GM12878 (cell line): ENCODE measurements at regions not wholly inside any gene's neighbourhood (a gene's known extent, or its start where the extent isn't known, plus 50 kb on each side); places are given as distances from the start of the nearest gene placed in this dataset.
"Not testable (repeated sequence)": the region's sequence is repeated elsewhere in the genome, so short reads cannot be mapped to it uniquely, and the experiment has no call there.

Experiments
- ATAC-seq: fragments of 200-7000 bp; cut with Tn5 transposase; 3 replicates; pipeline ENCODE4 v1.9.1; 2020; ENCODE audit warnings: mild to moderate bottlenecking, moderate library complexity
- BruUV-seq: library from RNA; stranded (reverse); fragments of 400-500 nt; replicated peaks from 2 replicates; lab custom pipeline; 2021; lab: Mats Ljungman, UMichigan
- CTCF ChIA-PET: fragments of 300-600 bp; sonication (Branson Sonifier 250); formaldehyde crosslinking; extraction: SDS; loops from one replicate; lab custom pipeline; 2021; ENCODE audit warnings: inconsistent platforms; lab: Yijun Ruan, JAX
- POLR2A ChIA-PET: fragments of 350-600 bp; formaldehyde crosslinking; extraction: SDS; loops from one replicate; lab custom pipeline; 2021; ENCODE audit warnings: inconsistent platforms; lab: Charles Lee
- RAD21 ChIA-PET: fragments of 300-600 bp; sonication (Branson Sonifier 250); formaldehyde crosslinking; loops from one replicate; lab custom pipeline; 2023; ENCODE audit warnings: antibody characterized with exemption; ENCODE audit not compliant: unreplicated experiment; lab: Charles Lee
- SMC1A ChIA-PET: fragments of 300-600 bp; sonication (Branson Sonifier 250); formaldehyde crosslinking; loops from one replicate; lab custom pipeline; 2023; ENCODE audit not compliant: unreplicated experiment, uncharacterized antibody; lab: Charles Lee
- DNase-seq: peaks from one replicate; pipeline ENCODE4 v3.0.0-alpha.2; 2011; ENCODE audit warnings: low read depth, low spot score
- FAIRE-seq: peaks from 3 replicates; lab custom pipeline; 2011; peaks lifted over from hg19 to GRCh38; lab: Jason Lieb, UNC
- H2AFZ ChIP-seq: 2 replicates; pipeline ENCODE4 v1.6.0; 2011; ENCODE audit warnings: low read depth, low read length, control low read depth; ENCODE audit not compliant: control insufficient read depth
- H3K27ac ChIP-seq: 2 replicates; pipeline ENCODE4 v1.5.1; 2011; ENCODE audit warnings: control low read depth; ENCODE audit not compliant: control insufficient read depth, insufficient read depth
- H3K27me3 ChIP-seq, 2 experiments: replicated peaks in 1 of 2; 2 replicates each; pipeline versions ENCODE4 v1.6.0 to v1.6.1; 2011; ENCODE audit warnings: low read length in 1 of 2; ENCODE audit not compliant: control insufficient read depth in 2 of 2, insufficient read depth in 2 of 2
- H3K36me3 ChIP-seq, 2 experiments: 2 replicates each; pipeline ENCODE4 v1.5.1; 2011; ENCODE audit warnings: low read length in 1 of 2; ENCODE audit not compliant: control insufficient read depth in 2 of 2, insufficient read depth in 2 of 2
- H3K4me1 ChIP-seq: 2 replicates; pipeline ENCODE4 v1.6.1; 2011; ENCODE audit warnings: mild to moderate bottlenecking, low read length, moderate library complexity, mixed read lengths; ENCODE audit not compliant: control insufficient read depth, insufficient read depth
- H3K4me2 ChIP-seq: 2 replicates; pipeline ENCODE4 v1.6.0; 2011; ENCODE audit warnings: control low read depth; ENCODE audit not compliant: control insufficient read depth, insufficient read depth
- H3K4me3 ChIP-seq: fragments of 200-600 bp; sonication (generic); 2 replicates; pipeline ENCODE4 v1.5.1; 2016
- H3K79me2 ChIP-seq: 2 replicates; pipeline ENCODE4 v1.6.0; 2011; ENCODE audit warnings: low read length; ENCODE audit not compliant: control insufficient read depth, insufficient read depth
- H3K9ac ChIP-seq: 2 replicates; pipeline ENCODE4 v1.8.0; 2011; ENCODE audit warnings: low read length, control low read depth, mixed read lengths; ENCODE audit not compliant: control insufficient read depth, insufficient read depth
- H3K9me3 ChIP-seq: replicated peaks from 3 replicates; pipeline ENCODE4 v1.5.1; 2011; ENCODE audit warnings: mild to moderate bottlenecking, low read length; ENCODE audit not compliant: control insufficient read depth, insufficient read depth
- H4K20me1 ChIP-seq: 2 replicates; pipeline ENCODE4 v1.6.0; 2011; ENCODE audit not compliant: control insufficient read depth, insufficient read depth
- BHLHE40 ChIP-seq, 2 experiments: fragments of 450-650 bp in 1 of 2; IDR thresholded peaks; 2 replicates each; pipeline ENCODE4 v1.6.1; 2011 to 2017; ENCODE audit warnings: low read depth in 2 of 2, borderline replicate concordance in 1 of 2, improper control_type of control experiment in 1 of 2, low read length in 1 of 2, mild to moderate bottlenecking in 1 of 2
- DPF2 ChIP-seq: fragments of 450-650 bp; IDR thresholded peaks from 2 replicates; pipeline ENCODE4 v1.6.1; 2017; ENCODE audit warnings: mild to moderate bottlenecking
- IKZF1 ChIP-seq: fragments of 450-650 bp; conservative IDR thresholded peaks from 2 replicates; pipeline ENCODE4 v1.6.1; 2017; ENCODE audit warnings: antibody characterized with exemption, mild to moderate bottlenecking
- TCF3 ChIP-seq: IDR thresholded peaks from 2 replicates; pipeline ENCODE4 v1.6.1; 2012; ENCODE audit warnings: low read depth, mild to moderate bottlenecking, low read length, borderline replicate concordance; ENCODE audit not compliant: insufficient read depth
- WGBS: methylation state at CpG from one replicate; pipeline ENCODE4 v1.1.6; 2016; ENCODE audit warnings: low lambda C conversion rate; ENCODE audit not compliant: insufficient replicate concordance, insufficient coverage; ENCODE audit errors: missing lambda C conversion rate; 5-methylcytosine and 5-hydroxymethylcytosine counted together
- in situ Hi-C: fragments of 300-500 bp; cut with MboI; formaldehyde crosslinking; loops from 9 replicates; pipeline ENCODE4 v1.14.3; 2018; ENCODE audit warnings: mixed read lengths
- intact Hi-C: fragments of 100-400 bp; cut with micrococcal nuclease; formaldehyde crosslinking; loops from one replicate; pipeline ENCODE4 v1.14.2; 2022; ENCODE audit not compliant: unreplicated experiment

DNA sequence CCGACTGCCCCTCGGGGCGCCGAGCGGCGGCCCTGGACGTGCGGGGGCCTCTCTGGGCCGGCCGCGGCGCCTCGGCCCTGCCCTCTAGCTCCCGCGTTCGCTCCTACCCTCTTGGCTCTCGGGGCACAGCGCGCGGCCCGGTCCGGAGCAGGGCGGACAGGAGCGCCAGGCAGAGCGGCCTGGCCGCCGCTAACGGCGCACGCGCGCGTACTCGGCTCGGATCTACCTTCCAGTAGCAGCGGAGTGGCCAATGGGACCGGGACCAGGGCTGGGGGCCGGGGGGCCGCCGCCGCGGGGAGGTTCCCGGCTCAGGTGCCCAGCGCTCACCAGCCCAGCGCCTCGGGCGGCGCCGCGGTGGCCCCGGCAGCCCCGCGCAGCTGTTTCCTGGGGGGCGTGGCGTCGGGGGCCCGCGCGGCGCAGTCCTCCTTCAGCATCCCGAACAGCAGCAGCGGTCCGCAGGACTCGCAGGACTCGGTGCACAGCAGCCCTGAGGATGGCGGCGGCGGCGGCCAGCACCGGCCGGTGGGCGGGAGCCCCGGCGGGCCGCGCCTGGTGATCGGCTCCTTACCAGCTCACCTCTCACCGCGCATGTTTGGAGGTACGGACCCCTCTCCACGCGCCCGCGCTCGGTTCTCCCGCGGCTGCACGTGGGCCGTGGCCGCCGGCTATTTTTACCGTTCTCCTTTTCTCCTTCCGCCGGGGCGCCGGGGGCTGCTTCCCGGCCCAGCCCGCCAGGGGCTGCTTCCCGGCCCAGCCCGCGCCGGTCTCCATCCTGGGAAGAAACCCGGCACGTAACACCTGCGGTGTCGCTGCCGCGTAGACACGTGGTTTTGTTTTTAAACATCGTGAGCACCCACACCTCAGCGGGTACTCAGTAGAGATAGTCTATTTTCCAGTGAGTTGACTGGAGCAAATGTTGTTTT lies 162.9 kb downstream of the KBTBD2 start:
- H3K79me2 ChIP-seq, H3K36me3 ChIP-seq, POLR2A ChIA-PET, H4K20me1 ChIP-seq, BruUV-seq, CTCF ChIA-PET, DNase-seq, RAD21 ChIA-PET, H3K4me1 ChIP-seq, H3K9me3 ChIP-seq, SMC1A ChIA-PET, H3K27me3 ChIP-seq, in situ Hi-C loops, FAIRE-seq: not testable (repeated sequence)
- TF ChIP-seq BHLHE40 (IDR thresholded peaks at IDR 0.05; ENCODE audit: borderline replicate concordance in 1 of 2, low read depth in 2 of 2, low read length in 1 of 2) (peak in 1 of 2 experiments; percentile 51; a peak in 1 of 4 replicates), DPF2 (0 out of 2 replicates have a peak, but pooled peaks have one; percentile 16), TCF3 (peak; percentile 38; the same call in 1 of the 2 replicates), IKZF1 (0 out of 2 replicates have a peak, but pooled peaks have one; percentile 44)
- Histone ChIP-seq H3K9ac (peak overlapping the region; percentile 54; the same call in 1 of the 2 replicates), H3K27ac (peak overlapping the region; percentile 55; the same call in 1 of the 2 replicates), H2AFZ (peak overlapping the region; percentile 74), H3K4me3 (peak overlapping the region; percentile 53; the same call in 1 of the 2 replicates), H3K4me2 (peak overlapping the region; percentile 25; the same call in 1 of the 2 replicates)
- intact Hi-C loops = loop anchor here (5.0 kb wide), 1 partner anchor 236 kb away; the partner anchor contains the start of gene LSM5
- ATAC-seq = peak; percentile 82
- under 1% methylated on average over 82 of the region's 111 CpGs for WGBS
